ENCODE measurements at regions not wholly inside any gene's neighbourhood (a gene's known extent, or its start where the extent isn't known, plus 50 kb on each side); places are given as distances from the start of the nearest gene placed in this dataset.
"Not testable (repeated sequence)": the region's sequence is repeated elsewhere in the genome, so short reads cannot be mapped to it uniquely, and the experiment has no call there.

DNA sequence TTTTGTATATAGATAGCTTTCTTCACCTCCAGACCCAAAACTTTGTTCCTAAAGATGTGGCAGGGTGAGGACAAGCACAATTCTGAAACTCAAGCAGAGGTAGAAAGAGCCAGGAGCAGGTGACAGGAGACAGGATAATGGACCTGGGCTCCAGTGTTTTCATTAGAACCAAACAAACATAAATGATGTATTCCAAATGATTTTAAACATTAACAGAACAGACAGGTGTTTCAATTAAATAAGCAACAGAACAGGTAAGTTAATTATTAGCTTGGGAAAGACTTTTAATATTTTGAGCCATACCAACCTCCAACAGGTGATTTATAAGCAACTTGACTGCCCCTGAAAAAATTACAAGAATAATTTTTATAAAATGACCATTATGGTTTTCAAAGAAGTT, 459.4 kb upstream of the LCORL start:
- no peak for DNase-seq

DNA sequence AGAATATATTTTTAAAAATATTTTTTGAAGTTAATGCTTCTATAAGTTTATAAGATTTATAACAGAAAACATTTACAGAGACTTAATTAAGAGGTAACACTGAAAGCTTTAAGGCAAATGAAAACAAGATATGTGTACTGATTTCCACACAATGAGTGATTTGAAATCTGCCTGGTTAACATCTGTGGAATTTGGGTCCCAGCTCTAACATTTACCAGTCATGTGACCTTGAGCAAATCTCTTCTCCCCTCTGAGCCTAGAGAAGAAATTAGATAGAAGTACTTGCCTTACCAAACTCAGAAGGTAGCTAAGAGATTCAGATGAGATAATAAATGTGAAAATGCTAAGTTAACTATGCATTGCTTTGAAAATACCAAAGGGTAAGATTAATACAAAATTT, 458.8 kb upstream of the LCORL start:
- no peak for DNase-seq

DNA sequence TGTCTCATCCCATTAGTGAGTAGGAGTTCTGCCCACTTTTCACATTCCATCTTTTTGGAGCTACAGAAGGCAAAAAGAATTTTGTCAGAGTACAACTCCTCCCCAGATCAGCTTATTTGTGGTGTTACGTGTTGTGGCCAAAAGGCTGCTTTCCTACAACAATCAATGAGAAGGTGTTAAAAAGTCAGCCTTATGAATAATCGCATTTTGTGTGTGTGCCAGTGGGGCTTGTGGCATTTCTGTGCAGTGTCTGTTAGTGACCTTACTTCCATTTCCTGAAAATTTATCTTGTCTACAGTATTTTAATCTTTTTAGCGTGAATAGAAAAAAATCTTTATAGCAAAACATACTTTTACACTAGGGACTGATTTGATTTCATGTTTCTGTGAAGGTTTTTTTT, 458.3 kb upstream of the LCORL start:
- DNase-seq = no peak

DNA sequence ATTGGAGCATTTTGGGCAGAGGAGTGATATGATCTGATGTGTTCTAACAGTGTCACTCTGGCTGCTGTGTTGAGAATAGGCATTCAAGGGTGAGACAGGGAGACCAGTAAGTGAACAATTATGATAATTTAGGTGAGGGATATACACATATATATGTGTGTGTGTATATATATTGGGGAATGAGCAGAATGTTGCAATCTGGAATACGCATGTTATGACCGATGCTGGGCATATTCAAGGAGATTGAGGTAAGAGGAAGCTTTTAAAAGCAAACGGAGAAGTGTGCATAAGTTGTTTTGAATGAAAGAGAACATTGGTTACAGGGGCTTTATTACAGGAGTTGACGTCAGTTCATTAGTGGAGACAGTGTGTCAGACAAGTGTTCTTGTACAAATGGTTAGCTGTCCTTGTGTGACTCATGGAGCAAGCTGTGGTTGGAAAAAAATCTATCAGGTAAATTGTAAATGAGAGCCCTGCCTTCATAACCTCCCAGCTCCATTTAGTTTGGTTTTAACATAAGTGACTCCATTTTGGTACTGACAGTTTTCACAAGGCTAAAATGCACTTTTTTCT, 442.5 kb upstream of the LCORL start:
- DNase-seq = no peak

DNA sequence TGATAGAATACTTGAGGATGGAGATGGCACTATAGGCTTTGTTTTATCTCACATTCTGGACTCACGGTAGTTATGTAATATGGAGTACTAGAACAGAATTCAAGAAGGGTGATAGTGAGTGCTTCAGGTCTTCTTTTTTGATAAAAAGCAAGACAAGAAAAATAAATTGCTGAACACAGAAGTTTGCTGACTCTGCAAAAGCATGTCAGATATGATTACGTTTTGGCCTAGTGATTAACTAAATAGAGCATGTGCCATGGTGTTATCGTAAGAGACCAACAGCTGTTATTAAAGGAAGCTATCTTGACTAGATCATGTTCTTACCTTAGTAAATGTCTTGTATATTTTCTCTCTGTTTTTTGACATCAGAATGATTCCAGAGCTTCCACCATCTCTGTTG, 436.9 kb upstream of the LCORL start:
- no peak for DNase-seq

DNA sequence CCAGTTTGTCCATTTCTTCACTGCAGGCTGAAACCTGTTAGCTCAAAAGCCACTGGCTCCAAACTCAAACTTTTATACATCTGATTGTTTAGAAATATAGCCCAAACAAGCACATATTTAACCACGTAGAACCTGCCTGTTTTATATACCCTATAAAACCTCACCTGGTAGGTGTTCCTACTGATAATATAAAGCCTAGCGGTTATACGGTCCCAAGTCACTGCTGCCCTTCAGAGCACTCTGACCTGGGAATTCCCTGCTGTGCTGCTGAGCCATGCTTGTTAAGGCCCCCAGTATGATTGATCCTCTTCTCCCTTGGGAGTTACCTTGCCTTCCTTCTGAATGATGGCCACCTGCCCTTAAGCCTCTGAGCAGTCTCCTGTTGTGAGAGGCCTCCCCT, 432.8 kb upstream of the LCORL start:
- DNase-seq = no peak

DNA sequence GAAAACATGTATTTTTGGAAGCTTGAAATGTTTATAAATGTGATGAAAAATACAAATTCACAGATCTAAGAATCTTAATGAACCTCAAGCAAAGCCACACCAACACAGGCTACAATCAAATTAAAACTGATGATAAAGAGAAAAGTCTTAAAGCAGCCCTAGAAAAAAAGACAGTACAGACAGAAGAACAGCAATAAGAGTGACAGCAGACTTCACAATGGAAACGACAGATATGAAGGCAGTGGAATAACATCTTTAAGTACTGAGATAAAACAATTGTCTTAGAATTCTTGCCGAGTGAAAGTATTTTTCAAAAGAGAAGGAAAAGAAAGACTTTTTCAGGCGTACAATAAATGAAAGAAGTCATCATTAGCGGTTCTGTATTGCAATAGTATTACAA, 423.6 kb upstream of the LCORL start:
- no peak for DNase-seq

DNA sequence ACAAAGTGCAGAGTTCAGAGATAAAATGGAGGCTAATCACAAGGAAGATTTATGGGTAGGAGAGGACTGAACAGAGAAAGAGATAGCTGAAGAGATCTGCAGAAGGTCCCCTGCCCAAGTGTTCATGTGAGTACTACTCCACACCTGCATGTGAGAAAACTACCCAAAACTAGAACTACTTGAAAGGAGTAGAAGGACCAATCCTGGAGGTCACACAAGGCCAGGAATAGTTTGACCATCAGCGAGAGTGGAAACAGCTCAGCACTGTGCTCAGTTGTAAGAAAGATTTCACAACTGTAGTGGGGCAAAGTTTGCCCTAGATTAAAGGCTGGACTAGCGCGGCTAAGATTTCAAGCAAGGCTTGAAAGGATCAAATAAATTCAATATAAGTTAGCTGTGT, 422.7 kb upstream of the LCORL start:
- no peak for DNase-seq

DNA sequence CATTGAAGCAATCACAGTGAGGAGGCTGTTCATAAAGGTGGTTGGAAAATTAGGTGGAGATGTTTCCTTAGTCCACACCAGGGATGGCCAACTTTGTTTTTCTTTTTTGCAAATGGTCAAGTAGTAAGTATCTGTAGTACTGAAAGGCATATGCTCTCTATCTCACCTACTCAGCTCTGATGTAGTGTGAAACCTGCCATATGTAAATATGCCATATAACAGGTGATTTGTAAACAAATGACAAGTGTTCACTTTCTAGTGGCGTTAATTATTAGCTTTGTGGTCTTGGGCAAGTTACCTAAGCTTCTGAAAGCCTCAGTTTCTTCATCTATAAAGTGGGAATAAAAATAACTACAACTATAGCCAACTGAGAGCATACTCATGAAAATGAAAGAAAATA, 421.4 kb upstream of the LCORL start:
- no peak for DNase-seq

DNA sequence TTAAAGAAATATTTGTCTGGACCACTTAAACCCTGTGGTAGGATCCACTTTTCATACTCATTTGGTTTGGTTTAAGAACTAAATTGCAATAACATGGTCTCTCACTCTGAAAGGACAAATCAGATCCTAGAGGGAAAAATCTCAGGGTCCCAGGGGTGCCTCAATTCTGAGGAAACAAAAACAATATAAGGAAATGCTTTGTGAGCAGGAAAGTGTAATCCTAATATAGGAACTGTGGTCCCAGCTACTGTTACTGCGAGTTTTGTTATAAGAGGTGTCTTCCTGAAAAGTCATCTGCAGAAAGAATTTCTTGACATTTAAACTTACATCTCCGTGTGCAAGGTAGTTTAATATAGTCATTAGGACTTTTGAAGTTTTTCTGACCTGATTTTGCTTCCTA, 420.1 kb upstream of the LCORL start:
- DNase-seq = no peak

DNA sequence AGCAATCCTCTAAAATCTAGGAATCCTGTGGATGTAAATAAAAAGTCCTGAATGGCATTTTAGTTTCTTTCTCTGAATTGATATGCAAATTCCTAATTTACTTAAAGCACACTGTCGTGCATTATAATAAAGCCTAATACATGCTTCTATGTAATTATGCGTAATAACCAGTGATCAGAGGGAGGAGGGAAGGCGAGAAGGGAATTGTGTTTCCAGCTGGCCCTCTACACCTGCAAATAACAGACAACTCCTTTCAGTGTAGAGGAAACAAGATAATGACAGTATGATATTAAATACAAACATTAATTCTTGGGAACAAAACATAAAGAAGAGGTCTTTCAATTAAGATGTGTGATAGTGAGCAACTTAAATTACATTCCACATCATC, 419.6 kb upstream of the LCORL start:
- no peak for DNase-seq

DNA sequence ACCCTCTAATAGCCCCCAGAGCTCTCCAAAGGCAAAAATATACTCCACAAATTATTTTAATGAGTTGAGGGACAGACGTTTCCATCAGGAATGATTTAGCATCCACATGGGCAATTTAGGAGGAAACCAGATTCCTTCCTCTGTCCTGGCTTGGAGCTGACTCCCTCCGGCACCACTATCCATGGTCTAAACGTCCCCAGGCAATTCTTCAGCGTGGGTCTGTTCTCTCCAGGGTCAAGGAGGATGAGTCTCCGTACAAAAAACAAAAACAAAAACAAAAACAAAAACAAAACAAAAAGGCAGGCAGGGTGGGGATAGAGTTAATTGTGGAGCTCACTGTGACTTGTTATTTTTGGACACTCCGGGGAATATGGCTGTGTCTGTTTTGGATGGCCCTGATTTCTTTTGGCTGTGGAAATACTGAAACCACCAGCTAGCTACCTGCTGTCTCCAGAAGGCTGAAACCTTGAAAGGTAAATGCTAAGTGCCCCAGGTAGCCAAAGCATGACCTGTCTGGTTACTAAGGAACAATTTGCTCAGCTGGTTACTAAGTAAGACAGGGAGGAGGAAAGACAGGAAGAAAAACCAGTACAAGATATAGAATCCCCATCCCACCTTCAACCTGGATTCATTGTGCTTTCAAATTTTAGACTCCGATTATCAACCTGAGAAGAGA, 419.1 kb upstream of the LCORL start:
- no peak for DNase-seq

DNA sequence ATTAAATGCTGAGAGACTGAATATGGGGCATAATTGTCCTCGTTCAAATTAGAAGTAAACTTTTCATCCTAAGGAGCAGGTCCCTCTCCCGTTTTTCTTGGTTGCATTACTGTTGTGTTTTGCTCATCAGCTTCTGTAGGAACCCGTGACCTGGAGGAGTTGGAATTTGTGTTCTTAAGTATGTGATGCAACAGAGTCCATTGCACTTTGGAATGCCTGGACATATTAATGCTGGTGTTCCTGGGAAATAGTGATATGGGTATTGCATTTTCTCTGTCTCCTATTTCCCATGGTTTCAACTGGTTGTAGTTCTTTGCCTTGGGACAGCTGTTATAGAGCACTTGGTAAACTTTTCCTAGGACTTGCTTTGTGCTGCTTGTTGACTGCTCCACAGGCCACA, 417.8 kb upstream of the LCORL start:
- no peak for DNase-seq

DNA sequence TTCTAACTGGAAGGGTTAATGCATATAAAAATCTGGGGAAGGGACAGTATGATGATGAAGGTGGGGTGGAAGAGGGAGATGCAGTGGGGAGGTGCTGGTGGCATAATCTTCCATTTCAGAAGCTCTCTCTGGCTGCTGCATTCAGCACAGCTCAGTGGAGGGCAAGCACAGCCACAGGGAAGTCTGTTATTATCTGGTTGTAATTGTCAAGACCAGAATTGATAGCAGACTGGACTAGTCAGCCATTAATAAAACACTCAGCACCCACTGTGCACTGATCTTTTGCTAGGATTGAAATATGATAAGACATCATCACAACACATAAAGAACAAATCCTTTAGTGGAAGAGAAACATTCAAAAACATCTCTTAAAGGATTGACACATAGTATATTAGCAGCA, 414.2 kb upstream of the LCORL start:
- no peak for DNase-seq

DNA sequence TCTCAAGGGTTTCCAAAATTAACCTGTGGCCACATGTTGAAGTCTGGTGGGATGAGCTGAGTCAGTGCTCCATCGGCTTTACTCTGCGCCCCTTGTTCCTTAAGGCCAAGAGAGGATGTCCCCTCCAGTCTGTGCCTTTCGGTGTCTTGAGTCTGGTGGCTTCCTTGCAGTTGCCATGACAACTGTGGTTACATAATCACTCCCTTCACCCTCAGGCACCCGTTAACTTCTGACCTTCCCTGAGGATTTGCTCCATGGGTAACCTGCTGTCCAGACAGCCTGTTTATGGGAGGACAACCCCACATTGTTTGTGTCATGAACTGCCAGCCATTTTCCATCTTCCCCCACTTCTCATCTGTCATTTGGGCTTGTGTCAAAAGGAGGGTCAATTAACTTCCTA, 401.1 kb upstream of the LCORL start:
- no peak for DNase-seq

DNA sequence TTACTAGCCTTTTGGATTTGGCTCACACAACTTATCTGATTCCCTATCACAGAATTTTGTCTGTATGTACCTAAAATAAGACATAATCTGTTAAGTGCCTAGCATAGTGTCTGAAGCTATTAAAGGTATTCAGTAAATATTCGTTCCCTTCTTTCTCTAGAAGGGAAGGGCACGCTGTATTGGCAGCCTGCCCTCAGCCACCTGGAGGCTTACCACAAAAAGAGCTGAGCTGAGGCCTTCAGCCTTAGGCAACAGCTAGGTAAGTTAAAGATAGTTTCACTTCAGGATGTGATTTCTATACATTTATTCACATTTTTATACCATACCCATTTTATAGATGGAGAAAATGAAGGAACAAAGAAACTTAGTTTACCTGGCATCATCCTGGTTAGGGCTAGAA, 400.0 kb upstream of the LCORL start:
- DNase-seq = no peak

DNA sequence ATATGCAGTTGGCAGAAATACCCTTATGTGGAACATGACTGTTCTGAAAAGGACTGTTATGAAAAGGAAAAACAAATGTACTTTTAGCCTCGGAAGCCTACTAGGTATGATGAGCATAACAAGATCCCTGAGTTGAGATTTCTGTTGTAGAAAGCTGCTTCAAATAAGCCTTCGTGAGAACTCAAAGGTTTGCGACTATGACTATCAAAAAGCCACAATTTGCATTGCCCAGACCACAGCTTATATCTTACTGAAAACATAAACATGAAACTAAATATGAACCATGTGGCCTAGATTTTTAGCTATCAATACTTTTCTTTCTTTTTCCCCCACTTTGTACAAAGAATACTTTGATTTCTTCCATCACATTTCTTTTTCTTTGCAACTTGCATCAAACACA, 398.2 kb upstream of the LCORL start:
- no peak for DNase-seq

DNA sequence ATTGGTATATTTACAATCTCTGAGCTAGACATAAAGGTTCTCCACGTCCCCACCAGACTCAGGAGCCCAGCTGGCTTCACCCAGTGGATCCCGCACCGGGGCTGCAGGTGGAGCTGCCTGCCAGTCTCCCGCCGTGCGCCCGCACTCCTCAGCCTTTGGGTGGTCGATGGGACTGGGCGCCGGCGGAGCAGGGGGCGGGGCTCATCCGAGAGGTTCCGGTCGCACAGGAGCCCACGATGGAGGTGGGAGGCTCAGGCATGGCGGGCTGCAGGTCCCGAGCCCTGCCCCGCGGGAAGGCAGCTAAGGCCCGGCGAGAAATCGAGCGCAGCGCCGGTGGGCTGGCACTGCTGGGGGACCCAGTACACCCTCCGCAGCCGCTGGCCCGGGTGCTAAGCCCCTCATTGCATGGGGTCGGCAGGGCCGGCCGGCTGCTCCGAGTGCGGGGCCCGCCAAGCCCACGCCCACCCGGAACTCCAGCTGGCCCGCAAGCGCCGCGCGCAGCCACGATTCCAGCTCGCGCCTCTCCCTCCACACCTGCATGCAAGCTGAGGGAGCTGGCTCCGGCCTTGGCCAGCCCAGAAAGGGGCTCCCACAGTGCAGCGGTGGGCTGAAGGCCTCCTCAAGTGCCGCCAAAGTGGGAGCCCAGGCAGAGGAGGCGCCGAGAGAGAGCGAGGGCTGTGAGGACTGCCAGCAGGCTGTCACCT, 396.8 kb upstream of the LCORL start:
- DNase-seq = not testable (repeated sequence)

DNA sequence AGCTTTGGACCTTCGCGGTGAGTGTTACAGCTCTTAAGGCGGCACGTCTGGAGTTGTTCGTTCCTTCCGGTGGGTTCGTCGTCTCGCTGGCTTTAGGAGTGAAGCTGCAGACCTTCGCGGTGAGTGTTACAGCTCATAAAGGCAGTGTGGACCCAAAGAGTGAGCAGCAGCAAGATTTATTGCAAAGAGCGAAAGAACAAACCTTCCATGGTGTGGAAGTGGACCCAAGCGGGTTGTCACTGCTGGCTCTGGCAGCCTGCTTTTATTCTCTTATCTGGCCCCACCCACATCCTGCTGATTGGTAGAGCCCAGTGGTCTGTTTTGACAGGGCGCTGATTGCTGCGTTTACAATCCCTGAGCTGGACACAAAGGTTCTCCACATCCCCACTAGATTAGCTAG, 396.1 kb upstream of the LCORL start:
- DNase-seq = not testable (repeated sequence)

DNA sequence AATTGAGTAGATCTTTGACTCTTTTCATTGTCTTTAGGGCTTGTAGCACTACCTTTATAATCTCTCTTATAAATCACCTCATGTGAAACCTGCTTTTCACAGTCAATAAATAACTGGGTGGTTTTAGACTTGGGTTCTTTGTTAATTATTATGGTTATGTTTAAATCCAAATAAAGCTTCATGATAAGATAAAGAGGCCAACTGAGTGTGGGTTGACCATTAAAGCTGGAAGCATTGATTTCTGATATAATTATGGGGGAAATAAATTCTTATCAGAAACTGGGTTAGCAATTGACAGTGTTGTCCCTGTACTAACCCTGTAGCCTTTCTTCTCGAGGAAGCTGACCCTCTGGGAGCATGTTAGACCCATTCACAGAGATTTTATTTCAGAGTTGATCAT, 384.7 kb upstream of the LCORL start:
- no peak for DNase-seq

DNA sequence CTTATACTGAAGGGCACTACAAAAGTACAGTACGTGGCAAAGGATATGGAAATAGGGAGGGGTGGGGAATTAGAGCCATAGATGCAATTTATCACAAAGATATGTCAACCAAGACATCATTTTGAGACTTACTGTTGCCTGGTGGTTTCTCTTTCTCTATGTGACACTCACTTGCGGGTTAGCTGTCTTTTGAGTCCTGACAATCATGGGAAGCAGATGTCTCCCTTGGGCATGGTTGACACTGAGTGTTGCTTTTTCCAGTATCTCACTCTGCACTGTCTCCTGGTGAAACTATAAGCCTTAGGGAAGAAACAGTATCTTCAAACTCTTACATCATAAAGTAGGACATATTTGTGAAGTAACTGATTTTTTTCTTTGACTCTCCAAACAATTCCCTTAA, 383.5 kb upstream of the LCORL start:
- DNase-seq = no peak

DNA sequence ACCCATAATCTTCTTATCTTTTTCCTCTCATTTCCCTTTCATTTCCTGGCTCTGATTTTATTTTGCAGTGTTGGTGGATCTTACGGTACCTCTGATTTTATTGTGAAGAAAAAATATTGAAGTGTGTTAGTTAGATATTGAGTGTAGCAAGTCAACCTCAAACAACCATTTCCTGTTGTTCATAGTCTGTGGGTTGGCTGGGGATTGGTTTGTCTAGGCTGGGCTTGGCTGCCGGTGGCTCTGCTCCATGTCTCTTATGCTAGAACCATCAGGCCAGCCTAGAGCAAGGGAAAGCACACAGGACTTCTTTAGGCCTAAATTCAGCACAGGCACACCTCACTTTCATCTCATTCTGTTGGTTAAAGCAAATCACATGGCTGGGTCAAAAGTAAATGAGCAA, 383.1 kb upstream of the LCORL start:
- no peak for DNase-seq

DNA sequence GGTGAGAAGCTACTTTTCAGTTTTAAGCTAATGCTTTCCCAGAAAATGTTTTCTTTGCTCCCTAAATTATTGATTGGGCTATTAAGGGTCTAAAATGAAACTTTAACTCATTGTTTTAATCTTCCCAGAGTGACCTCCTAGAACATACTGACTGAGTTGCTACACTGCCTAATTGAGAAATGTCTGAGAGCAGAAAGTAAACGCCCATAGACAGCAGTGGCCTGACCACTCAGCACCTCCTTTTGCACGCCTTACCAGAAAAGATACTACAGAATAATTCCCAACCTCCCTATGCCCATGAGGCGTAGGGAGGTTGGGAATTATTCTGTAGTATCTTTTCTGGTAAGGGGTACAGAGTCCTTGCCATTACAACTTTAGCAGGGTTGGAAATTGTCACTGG, 381.8 kb upstream of the LCORL start:
- DNase-seq = no peak

DNA sequence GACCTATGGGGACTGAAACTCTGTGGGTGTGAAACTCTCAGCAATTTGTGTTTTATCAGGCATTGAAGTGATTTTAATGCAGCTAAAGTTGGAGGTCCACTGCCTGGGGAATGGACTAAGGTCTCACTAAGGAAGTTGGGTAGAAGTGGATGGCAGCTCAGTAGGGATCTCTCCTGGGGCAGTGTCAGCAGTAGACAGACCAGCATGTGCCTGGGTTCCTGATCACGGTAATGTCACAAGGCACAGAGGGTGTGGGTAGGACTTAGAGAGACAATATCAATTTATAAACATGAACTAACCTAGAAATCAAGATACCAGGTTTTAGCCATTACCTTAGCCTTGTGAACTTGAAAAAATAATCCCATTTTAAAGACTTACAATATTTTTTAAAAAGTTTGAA, 380.3 kb upstream of the LCORL start:
- DNase-seq = no peak

All from right lung (tissue), 2 donors.